SK-N-MC (cell line): ENCODE measurements at regions not wholly inside any gene's neighbourhood (a gene's known extent, or its start where the extent isn't known, plus 50 kb on each side); places are given as distances from the start of the nearest gene placed in this dataset.

Experiments used
- EZH2 ChIP-seq: fragments of 200-600 bp; sonication (generic); IDR thresholded peaks from one replicate; pipeline ENCODE4 v1.6.1; 2017; ENCODE audit warnings: antibody characterized with exemption
- POLR2AphosphoS5 ChIP-seq: IDR thresholded peaks from 2 replicates; pipeline ENCODE4 v1.6.1; 2012; ENCODE audit warnings: mild to moderate bottlenecking, low read depth, low read length, borderline replicate concordance

DNA sequence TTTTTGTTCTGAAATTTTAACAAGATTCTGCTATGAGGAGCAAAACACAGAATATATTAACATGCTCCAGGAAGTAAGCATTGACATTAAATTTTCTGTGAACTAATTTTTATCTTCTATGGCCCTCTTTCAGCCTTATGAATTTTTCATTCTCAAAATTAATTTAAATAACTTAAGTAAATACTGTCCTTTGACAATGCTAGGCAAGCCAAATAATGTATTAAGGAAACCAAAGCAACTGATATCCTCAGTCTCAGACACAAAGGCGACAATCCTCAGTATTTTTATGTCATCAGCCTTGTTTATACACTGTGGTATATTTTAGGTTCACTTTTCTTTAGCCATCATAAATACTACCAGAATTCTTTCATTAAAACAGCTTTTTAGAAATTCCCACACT is 159.8 kb downstream of the CGGBP1 start:
- TF ChIP-seq POLR2AphosphoS5, result no peak; the same call in 1 of the 2 replicates
- no peak for TF ChIP-seq EZH2
